Stimulated activated CD4-positive, alpha-beta T cell treated with anti-CD3 and anti-CD28 coated beads, Interleukin-15, amount 100 ng/mL, for 24 hours (primary cell): ENCODE measurements at regions not wholly inside any gene's neighbourhood (a gene's known extent, or its start where the extent isn't known, plus 50 kb on each side); places are given as distances from the start of the nearest gene placed in this dataset.

ENCODE experiments used
- DNase-seq: peaks from one replicate; pipeline ENCODE4 v3.0.0-alpha.2; 2020

DNA sequence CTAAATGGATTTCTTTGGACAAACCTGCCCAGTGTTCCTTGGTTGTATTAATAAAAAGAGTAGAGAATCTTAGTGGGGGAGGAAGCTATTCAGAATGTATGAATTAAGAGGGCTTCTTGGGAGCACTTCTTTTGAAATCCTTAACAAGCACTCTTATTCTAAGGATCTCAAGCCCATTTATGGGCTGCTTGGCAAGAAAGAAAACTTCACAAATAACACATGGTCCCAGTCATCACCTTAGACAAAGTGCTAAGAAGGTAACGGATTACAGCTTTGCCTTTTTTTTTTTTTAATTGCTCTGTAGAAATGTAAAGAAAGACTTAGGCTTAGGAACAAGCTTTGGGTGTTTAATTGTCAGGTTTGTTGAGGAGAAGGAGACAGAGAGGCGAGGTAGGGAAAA lies 76.6 kb upstream of the IPO9 start:
- no peak for DNase-seq

DNA sequence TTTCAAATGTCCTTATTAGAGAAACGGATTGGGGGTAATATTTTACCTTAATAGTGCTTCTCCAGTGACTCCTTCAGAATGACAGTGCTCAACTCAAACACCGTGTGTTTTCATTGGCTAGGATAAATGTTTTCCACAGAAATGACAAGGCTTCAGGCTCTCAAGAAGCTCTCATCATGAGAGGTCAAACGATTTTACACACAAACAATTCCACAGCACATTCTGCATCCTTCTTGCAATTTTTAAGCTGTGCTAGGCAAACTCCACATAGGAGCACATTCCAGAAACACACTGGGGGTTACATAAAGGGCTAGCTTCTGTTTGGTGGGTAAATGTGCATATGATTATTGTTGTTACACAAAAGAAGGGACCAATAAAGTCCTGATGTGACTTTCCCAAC lies 75.5 kb upstream of the IPO9 start:
- no peak for DNase-seq

DNA sequence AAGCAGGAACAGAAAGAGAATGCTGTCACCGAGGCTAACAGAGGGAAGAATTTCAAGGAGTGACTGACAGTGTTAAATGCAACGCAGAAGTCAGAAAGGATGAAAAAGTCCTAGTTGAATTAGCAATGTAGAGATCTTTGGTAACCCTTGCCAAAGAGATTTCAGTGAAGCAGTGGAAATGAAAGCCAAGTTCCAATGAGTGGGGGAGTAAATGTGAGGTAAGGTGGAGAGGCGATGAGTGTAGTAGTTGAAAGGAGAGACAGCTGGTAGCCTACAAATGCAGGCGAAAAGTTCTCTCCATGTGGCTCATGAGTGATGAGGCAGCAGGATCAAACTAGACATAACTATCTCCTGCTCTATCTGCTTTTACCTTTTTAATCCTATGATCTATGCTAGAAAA lies 74.6 kb upstream of the IPO9 start:
- DNase-seq, result no peak

DNA sequence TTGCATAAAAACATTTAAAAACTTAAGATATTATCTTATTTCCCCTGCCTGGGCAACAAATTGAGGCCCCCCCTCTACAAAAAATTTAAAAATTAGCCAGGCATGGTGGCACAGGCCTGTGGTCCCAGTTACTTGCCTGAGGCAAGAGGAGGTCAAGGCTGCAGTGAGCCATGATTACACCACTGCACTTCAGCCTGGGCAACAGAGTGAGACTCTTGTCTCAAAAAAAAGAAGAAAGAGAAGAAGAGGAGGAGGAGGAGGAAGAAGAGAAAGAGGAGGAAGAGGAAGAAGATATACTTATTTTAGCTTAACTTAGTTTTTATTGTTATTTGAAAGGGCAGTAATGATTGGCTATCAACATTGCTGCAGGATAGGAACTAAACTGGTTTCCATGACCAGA lies 73.8 kb upstream of the IPO9 start:
- DNase-seq, result no peak

DNA sequence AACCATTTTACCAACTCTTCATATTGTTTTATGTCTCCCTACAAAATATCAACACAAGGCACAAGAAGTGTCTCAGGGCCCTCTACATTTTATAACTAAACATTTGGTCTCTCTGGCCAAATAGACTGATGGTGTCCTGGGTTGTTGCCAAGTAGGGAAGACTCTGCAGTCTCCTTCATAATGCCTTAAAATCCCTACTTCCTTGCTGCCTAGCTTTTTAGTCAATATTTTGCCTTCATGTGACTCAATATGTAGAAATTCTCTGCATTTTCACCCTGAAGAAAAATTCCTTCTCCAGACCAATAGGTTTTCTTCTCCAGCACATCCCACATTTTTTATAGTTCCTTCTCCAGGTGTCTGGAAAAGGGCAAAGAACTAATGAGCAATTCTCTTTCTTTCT lies 72.6 kb upstream of the IPO9 start:
- no peak for DNase-seq

DNA sequence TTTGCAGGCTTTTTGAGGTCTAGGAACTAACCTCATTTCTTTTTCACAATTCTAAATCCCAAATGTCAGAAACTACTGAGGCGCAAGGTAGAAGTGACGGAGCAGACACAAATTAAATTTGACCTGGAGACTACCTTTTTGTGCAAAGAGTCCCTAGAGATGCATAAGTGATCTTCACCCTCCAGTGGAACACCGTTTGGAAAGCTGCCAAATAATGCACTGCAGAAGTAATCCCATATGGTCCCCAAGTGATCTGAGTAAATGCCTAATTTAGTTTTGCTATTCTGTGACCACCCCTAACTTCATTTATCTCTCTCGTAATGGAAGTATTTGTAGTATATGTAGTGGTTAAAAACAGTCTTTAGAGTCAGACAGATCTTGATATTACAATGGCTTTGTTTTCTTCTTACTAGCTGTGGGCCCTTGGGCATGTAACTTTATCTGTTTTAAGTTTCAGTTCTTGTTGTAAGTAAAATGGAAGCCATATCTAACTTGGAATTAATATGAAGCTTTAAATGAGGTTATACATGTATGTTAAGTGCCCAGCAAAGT lies 70.4 kb upstream of the IPO9 start:
- DNase-seq, result no peak

DNA sequence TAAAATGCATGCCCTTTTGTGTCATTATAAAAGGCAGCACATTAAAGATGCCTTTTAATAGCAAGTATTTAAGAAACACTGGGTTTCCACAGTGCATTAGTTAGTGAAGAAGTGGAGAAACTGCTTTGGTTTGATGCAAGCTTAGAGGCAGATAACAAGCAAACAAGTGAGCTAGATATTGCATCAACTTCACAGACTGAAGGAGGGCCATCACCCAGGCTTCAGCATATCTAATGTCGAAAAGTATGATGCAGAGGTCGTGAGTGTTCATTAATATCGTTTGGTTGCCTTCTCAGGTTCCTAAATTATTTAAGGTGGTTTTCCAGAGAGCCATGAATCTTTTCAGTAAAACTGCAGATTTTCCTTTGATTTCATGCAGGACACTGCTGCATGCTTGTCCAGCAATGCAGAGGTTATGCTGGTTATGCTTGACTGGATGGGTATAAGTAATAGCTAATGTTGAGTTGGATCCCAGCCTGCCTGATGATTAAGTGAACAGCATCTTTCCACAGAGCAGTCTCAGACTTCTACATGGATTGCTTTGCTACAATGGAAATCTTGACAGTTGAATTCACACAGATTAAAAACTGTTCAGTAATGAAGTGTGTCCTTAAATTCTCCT lies 69.7 kb upstream of the IPO9 start:
- no peak for DNase-seq

DNA sequence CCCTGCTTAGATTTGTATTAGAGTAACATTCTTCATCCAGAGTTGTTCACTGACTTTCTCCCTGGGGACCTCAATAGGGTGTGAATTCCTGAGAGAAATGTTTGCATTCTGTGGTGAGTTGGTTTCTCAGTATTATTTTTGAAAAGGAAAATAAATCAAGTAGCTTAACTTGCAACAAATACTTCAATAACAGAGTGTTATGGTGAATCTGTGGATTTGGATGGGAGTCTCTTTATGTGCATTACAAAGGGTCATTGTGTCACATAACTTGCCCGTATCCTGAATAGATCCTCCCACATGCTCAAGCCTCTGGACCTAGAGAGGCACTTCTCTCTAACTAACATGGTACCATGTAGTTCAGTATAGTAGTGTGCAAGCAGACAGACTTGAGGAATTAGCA lies 68.4 kb upstream of the IPO9 start:
- DNase-seq, result no peak

DNA sequence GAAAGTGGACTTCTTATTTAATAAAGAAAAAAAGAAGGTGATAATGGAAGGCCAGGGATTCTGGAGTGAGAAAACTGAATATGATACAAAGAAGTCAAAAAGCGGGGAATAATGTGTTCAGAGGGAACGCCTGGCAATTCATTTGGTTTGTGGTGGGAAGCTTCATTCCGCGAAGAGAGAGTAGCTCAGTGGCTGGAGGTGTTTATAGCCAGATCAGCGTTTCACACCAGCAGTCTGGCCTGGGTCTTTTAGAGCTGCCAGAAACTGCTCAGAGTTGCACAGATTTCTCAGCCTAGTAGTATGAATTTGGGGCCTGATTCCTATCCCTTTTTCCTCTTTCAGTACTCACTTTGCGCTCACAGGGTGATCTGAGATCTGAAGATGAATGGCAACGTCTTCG lies 67.8 kb upstream of the IPO9 start:
- DNase-seq, result no peak

DNA sequence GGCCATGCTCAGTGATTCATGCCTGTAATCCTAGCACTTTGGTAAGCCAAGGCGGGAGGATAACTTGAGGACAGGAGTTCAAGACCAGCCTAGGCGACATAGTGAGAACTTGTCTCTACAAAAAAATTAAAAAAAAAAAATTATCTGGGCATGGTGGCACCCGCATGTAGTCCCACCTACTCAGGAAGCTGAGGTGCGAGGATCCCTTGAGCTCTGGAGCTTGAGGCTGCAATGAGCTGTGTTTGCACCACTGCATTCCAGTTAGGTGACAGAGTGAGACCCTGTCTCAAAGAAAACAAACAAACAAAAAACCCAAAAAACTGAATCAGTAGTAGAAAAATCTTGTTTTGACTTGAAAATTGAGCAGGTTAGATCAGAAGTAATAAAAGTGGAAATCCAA lies 67.1 kb upstream of the IPO9 start:
- no peak for DNase-seq

DNA sequence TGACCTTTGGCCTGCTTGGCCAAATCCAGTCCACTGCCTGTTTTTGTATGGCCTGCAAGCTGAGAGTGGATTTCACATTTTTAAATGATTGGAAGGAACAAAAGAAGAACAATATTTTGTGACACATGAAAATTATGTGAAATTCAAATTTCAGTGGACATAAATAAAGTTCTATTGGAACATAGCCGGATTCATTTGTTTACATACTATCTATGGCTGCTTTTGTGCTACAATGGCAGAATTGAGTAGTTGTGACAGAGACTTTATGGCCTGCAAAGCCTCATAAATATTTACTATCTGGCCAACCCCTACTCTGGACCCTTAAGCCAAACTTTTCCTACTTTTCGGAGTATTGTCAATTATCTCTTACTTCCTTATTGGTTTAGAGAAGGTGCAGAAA lies 66.6 kb upstream of the IPO9 start:
- no peak for DNase-seq

DNA sequence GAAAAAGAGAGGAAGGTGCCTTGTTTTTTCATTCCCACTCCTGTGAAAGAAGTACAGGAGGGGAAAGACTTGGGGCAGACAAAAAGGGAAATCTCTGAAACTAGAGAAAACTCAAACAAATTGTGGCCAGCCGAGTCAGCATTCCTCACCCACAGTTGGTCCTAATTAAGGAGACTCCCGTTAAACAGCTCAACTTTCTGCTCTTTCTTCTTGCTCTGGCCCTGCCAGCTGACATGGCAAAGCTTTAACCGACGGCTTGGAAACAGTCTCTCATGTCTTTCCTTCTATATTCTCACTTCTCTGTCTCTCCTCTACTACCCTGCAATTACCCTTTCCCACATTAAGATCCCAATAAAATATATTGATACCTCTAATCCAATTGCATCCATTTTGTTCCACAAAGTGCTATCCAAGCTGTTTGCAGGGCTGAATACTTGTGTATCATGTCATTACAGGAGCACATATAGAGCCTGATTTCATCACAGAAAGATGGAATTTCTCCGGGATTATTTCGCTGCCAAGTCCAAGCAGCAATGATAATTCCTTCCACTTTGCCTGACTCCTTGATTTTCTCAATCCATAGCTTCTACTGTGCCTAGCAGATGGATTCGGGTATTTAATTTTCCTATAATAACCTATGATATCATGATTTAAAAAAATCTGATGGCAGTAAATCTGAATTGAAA lies 65.4 kb upstream of the IPO9 start:
- DNase-seq, result no peak

DNA sequence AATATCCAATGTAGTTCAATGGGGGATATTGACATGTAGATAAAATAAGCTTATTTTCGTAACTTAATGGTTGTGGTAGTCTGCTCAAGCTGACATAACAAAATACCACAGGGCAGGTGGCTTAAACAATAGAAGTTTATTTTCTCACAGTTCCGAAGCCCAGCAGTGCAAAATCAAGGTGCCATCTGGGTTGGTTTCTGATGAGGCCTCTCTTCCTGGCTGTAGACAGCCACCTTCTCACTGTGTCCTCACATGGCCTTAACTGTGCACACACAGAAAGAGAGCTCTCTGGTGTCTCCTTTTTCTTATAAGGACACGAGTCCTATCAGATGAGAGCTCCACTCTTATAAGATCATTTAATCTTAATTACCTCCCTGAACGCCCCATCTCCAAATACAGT lies 64.8 kb upstream of the IPO9 start:
- DNase-seq, result no peak

DNA sequence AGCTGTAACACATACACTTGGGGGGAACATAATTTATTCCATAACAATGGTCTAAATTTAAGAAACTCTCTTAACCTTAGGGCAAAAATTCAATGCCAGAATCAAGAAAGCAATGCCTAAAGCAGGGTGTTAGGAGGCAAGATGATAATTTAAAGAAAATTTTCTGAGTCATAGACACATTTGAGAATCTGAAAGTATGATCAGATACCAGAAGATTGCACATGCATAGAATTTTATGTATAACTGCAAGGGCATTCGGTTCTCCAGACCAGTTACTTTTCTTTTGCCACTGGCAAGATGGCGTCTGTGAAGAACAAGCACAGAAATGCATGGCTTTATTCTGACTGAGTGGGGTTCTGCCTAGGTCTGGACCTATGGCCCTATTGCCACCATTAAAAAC lies 64.4 kb upstream of the IPO9 start:
- DNase-seq, result no peak

DNA sequence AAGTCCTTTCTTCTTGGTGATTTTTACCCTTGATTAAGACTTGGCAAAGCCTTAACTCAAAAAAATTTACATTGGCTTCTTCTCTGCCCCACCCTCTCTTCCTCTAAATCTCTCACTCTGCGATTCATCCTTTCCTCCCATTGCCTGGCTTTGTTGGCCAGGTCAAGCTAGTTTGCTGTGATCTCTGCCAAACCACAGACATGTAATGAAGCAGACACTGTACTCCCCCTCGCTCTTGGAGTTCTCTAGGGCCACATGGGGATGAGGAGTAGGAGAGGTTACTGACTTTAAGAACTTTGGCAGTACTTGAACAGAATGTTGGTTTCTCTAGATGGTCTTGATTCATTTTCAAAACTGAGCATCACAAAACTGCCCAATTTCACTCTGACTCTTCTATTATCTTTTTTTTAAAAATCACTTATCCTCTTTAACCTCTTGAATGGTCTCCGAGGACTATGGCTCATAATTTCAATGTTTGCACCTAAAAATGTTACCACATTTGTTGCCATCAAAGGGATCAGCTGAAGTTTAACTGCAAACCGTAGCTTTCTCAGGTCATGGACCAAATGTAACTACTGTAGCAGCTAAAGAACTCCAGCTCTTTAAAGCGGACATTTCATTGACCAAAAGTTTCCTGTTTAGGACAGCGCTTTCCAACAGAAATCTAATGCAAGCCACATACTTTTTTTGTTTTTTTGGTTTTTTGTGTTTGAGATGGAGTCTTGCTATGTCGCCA lies 62.7 kb upstream of the IPO9 start:
- DNase-seq, result no peak

DNA sequence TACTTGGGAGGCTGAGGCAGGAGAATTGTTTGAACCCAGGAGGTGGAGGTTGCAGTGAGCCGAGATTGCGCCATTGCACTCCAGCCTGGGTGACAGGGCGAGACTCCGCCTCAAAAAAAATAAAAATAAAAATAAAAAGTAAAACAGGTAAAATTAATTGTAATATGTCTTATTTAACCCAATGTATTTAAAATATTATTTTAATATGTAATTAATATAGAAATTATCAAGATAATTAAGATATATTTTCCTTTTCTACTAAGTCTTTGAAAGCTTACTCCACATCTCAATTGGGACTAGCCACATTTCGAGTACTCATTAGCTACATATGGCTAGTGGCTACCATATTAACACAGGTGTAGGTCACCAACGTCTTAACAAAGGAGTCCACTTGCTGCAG lies 61.6 kb upstream of the IPO9 start:
- DNase-seq, result no peak

DNA sequence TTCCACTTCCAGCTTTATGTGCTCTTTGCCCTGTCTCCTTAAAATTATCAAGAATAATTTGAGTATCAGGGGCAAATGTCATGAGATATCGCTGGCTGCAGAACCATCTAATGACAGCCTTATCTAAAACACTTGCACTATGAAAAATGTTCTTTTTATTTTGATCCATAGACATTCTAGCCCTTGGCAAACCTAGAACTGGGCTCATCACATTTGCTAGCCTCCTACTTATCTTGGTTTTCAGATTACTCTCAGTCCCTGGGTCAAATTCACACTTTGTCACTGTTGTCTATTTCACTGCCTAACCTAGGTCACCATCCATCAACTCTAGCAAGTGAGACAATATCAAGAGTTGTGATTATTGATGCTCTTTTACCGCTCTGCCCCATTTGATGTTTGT lies 59.9 kb upstream of the IPO9 start:
- no peak for DNase-seq

DNA sequence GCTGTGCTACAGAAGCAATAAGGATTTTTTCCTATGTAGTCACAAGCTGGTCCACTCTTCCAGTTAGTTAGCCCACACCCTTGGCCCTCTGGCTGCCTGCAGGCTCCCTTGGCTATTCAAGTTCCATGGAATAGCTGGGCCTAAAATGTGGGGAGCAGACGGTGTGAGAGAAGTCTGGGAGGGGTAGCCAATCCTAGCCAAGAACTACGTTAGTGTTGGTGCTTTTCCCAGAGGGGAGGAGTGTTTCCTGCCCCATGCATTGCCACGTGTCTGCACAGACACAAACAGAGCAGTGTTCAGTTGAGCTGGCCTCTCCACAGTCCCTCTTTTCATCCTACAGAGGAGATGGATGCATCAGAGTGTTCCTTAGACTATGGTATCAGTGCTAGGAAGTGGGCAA lies 59.0 kb upstream of the IPO9 start:
- no peak for DNase-seq

DNA sequence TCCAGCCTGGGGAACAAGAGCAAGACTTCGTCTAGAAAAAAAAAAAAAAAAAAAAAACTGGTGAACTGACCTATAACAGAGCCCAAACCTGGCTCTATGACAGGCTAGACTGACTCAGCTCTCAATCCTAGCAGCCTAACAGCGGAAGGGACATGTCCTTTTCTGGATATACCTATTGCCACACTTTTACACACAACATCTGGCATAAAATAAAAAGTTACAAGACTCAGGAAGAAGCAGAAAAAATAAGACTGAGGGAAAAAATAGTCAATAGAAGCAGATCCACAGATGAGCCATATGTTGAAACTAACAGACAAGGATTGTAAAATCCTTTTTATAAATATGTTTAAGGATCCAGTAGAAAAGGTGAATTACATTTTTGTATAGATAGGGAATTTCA lies 57.5 kb upstream of the IPO9 start:
- DNase-seq, result no peak

DNA sequence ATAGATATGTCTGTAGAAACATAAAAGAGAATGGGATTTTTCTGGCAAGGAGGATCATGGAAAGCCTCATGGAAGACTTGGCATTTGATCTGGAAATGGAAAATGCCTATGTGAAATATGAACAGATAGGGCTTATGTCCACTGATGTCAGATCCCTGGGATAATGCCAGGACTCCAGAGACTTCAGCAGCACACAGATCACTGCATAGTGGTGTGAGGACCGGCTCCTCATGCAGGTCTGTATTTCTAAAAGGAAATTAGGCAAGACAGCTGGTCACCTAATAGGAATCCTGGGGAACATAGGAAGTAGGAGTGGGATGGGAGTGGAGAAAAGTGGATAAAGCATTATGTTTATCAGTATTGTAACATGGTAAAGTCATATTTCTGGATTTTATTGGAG lies 56.8 kb upstream of the IPO9 start:
- no peak for DNase-seq

DNA sequence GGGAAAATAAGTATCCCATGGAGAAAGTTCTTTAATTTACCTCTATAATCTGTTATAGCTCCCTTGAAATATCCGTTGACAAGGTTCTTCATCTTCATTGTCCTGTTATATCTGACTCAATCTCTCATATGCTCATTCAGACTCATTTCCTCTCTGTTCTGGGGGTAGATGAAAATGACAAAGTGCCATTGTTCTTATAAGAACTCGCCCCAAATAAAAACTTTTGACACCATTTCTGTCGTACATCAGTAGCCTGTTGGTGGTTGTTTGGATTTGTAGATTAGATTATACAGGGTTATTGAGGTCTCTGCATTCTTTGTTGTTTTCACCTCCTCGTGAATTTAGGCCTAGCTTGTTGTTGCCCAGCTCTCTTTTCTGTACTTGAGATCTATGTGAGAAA lies 55.2 kb upstream of the IPO9 start:
- DNase-seq, result no peak

DNA sequence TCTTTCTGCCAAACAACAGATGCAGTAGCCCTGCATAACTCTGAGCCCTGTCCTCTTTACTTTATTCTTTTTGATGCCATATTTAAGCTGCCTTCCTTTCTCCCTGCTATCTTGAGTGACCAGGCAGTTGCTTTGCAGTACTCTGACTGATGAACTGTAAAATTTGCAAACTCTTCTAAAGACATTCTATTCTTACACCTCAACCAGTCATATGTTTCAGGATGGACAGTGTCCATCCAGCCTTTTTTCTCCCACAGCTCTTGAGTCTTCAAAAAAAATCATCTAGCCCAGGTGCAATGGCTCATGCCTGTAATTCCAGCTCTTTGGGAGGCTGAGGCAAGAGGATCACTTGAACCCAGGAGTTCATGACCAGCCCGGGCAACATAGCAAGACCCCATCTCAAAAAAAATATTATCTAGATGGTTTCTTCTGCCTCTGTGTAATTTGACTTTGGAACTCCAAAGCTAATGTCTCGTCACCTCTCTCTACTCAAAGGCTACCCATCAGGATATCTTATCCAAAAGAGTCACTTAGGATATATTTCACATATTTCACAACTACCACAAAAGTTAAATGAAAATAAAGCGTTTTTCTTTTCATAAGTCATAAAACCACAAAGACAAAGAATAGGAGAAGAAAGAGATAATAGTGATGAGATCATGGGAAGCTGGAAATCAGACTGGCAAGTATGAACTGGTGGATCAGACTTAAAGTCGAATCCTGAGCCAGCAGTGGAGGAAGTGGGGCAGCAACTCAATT lies 54.6 kb upstream of the IPO9 start:
- DNase-seq, result no peak

DNA sequence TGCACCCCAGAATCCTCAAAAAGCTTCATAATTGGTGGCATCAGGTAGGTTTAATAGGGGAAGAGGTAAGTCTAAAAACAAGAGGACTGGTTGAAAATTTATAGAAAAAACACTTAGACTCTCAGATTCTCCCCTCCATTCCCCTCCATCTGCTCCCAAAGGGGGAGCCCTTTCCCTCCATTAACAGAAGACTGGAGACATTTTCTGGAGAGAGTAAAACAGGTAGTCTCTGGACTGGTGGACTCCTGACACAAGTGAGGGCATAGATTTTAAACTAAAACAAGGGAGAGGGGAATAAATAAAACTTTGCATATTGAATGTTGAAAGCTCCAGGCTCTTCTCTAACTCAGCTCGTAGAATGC lies 54.0 kb upstream of the IPO9 start:
- no peak for DNase-seq

DNA sequence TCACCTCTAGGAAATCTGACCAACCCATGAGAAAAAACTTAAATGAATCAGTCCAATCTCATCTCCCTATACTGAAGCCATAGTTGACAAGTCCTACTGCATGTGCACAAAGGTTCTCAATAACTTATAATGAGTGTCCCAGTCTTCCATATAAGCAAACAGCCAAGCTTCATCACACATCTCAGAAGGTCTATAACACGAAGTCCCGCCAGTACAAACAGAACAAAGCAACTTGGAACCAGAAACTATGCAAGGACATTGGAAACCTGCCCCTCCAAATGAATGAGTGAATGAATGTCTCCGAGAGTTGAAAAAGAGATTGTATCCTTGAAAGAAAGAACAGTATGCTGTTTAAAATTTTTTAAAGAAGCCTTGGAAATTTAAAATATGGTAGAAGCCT lies 53.6 kb upstream of the IPO9 start:
- no peak for DNase-seq
